ENCODE measurements at regions not wholly inside any gene's neighbourhood (a gene's known extent, or its start where the extent isn't known, plus 50 kb on each side); places are given as distances from the start of the nearest gene placed in this dataset.

GRCh38 chr16:26598998-26599784, 467.5 kb upstream of the C16orf82 start:
- TF ChIP-seq CTCF (IDR thresholded peaks at IDR 0.05): no peak
- TF ChIP-seq POLR2A (IDR thresholded peaks at IDR 0.05): no peak
